ENCODE measurements at regions not wholly inside any gene's neighbourhood (a gene's known extent, or its start where the extent isn't known, plus 50 kb on each side); places are given as distances from the start of the nearest gene placed in this dataset.

- no peak for DNase-seq
Measured at GRCh38 chr11:129591527-129591926, 215.9 kb downstream of the BARX2 start.

DNA sequence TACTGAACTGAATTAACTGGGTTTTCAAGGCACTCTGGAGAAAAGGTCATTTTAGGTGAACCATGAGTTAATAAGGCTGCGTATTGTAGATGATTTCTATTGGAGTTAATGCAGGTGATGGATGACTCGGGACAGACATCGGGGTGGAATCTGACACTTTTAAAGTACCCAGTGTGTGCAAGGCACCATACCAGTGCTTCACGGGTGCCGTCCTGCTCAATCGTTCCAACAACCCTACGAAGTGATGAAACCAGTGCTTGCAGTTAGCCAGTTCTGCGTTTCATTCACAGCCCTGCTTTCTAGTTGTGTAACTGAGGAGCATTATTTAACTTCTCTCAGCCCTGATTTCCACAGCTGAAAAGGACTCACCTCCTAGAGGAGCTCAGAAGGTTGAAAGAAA, 216.5 kb downstream of the BARX2 start:
- no peak for DNase-seq

DNA sequence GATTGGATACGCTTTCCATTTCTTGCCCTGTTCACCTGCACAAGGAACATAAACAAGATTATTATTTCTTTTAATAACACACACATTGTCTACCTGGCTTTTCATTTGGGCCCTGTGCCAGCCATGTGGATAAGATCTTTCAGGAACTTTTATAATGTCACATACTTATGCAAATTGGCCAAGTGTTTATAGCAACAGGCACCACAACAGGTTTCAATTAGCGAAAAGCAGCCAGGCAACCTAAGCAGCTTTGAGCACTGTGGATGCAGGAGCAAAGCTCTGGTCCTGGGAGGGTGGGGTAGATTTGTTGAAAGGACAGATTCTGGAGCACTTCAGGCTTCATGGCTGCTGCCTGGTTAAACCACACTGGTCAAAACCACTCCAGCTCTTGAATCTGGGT, 217.4 kb downstream of the BARX2 start:
- no peak for DNase-seq

- no peak for DNase-seq
Measured at GRCh38 chr11:129595038-129595962, 219.7 kb downstream of the BARX2 start.

GRCh38 chr11:129596351-129596750, 219.3 kb upstream of the TMEM45B start:
- no peak for DNase-seq

GRCh38 chr11:129598378-129598777, 217.3 kb upstream of the TMEM45B start:
- no peak for DNase-seq

DNA sequence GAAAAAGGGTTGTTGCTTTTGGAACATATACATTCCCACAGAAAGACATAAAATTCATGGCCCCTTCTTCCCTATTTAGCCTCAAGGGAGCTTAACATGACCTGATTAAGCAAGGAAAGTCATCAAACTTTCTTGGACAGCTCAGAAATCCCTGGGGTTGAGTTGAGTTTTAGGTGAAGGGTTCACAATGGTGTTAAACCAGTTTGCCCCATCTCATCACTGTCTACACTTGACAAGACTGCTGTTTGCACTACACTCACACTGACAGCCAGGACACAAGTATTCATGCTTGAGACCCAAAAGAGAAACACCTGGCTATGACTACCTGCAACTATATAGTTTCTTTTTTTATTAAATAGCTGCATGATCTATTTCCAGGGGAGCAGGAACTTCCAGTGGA, 209.8 kb upstream of the TMEM45B start:
- no peak for DNase-seq

GRCh38 chr11:129608711-129609110, 206.9 kb upstream of the TMEM45B start:
- DNase-seq, result no peak

GRCh38 chr11:129610125-129610524, 205.5 kb upstream of the TMEM45B start:
- no peak for DNase-seq

DNA sequence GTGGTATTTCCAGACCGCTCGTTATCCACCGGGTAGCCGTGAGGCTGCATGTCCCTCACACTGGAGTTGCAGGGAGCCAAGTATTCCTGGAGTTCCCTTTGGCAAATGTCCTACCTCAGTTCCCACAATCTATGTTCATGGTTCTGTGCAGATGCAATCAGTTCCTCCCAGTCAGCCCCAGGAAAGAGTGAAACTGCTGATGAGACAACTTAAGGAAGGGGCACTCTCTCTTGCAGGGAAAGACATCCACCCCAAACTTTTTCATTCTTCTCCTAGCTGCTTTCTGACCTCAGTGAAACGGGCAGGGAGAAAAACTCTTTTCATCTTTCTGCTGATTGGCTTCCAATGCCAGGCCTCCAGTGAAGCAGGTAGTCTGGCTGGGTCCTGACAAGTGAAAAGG, 205.1 kb upstream of the TMEM45B start:
- no peak for DNase-seq

GRCh38 chr11:129611661-129612446, 203.8 kb upstream of the TMEM45B start:
- DNase-seq, result no peak

- no peak for DNase-seq
Measured at GRCh38 chr11:129612447-129612961, 203.1 kb upstream of the TMEM45B start.

DNA sequence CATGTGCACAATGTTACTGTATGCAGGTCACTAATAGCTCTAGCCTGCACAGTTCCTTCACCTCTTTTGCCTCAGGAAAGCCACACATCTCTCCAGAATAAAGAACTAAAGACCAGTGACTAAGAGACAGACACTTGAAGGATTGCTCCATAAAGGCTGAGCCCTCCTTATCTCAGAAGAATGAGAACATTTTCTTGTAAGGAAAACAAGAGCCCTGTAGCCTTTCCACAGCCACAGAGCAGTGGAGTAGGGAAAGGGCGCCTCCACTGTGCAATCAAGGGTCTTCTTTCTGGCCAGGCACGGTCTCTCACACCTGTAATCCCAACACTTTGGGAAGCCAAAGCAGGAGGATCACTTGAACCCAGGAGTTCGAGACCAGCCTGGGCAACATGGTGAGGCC, 202.6 kb upstream of the TMEM45B start:
- no peak for DNase-seq

- no peak for DNase-seq
Measured at GRCh38 chr11:129614256-129614944, 201.2 kb upstream of the TMEM45B start.

GRCh38 chr11:129618046-129618569, 197.5 kb upstream of the TMEM45B start:
- DNase-seq, result no peak

DNA sequence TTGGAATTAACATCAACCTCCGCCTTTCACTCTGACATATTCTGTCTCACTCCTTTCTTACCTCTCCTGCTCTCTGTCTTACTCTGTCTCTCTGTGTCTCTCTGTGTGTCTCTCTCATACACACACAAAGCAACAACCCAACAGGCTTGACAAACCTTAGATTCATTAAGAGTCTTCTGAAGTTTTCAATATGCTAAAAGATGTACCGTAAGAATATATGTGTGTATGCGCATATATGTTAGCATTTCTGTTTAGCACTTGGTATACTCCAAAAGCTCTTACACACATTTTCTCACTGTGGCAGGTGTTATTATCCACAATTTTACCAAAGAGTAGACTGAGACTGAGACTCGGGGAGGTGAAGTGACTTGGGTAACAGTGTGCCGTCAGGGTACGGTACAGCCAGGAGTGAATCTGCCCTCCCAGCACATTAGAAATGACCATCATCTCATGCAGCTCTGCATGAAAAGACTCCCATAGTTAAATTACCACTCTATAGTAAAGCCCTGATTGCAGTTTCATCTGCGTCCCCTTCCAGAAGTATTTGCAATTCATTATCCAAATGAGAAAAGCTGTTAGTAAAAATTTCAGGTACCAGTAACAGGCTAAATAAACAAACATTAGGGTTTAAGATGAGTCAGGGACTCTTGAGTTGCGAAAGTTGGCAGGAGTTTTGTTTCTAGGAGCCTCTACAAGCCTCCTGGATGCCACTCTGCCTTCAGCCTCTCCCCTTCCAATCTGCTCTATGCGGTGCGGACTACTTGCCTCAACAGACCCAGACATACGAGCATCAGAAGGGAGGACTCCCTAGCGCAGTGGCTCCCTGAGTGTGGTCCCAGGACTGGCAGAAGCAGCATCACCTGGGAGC, 195.2 kb upstream of the TMEM45B start:
- no peak for DNase-seq

- no peak for DNase-seq
Measured at GRCh38 chr11:129625930-129626329, 189.7 kb upstream of the TMEM45B start.

GRCh38 chr11:129631201-129631600, 184.4 kb upstream of the TMEM45B start:
- DNase-seq, result no peak

DNA sequence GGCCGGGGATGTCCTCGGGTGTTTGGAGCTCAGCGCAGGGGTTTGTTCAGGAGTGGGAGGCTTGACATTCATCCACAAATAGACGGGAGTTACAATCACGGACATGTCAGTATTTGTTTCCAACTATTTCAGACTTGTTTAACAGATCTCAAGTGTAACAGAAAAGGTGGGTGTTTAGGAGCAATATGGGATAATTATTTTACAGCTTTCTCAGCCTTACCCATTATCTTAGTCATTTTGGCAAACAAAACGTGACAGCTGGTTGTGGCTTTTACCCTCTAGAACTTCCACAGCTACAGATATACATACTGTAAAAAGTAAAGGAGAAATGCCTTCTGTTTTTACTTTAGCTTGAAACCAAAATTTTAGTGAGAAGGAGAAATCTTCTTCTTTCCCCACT, 178.7 kb upstream of the TMEM45B start:
- no peak for DNase-seq

GRCh38 chr11:129637473-129637872, 178.2 kb upstream of the TMEM45B start:
- no peak for DNase-seq

GRCh38 chr11:129637983-129638776, 177.5 kb upstream of the TMEM45B start:
- no peak for DNase-seq

Data from GF-D8 (cell line).